ENCODE measurements at regions not wholly inside any gene's neighbourhood (a gene's known extent, or its start where the extent isn't known, plus 50 kb on each side); places are given as distances from the start of the nearest gene placed in this dataset.

DNA sequence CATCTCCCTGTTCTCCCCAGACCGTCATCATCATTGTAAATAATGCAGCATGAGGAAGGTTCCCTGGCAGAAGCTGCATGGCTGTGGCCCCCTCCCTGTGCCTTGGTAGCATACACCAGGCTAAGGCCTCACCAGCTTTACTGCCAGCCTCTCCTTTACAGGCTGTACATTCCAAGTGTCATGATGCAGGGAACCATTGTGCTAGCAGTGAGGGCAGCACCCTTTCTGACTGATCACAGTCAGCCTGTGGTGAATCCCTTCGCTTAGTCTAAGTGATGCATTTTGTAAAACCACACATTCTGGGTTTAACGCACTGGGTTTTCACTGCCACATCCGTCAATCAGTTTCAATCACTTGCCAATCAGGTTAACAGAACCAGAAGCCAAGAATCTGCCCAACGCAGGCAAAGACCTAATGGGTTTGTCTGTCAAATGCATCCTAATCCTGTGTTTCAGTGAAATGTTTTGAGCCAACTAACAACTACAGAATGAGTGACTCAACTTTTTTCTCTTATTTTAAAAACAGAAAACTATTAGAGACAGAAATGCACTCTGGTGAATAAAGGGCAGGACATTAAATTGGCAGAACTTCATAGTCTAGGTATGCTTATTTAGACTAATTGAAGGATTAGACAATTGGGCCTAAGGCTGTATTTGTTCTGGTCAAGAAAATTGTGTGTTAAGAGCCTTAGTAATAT is 225.9 kb upstream of the DPH6 start:
- TF ChIP-seq EP300 (IDR thresholded peaks at IDR 0.05) (no peak), POLR2AphosphoS5 (IDR thresholded peaks at IDR 0.05) (no peak), CTCF (IDR thresholded peaks at IDR 0.05) (no peak)

All from gastroesophageal sphincter (tissue), 3 donors.